Natural killer cell (primary cell): ENCODE measurements at regions not wholly inside any gene's neighbourhood (a gene's known extent, or its start where the extent isn't known, plus 50 kb on each side); places are given as distances from the start of the nearest gene placed in this dataset.
A peak's percentile ranks its signal among the peaks of the same experiment; 100 is the strongest.

Experiments used
- ATAC-seq, 3 donors: fragments of 150-1000 bp in 2 of 3; fragments of 200-7000 bp in 1 of 3; cut with Tn5 transposase; 1 replicate in 1 of 3; 2 replicates in 2 of 3; pipeline ENCODE4 v1.10.0; 2021; ENCODE audit warnings: mild to moderate bottlenecking in 2 of 3, moderate library complexity in 2 of 3
- DNase-seq, 2 donors: peaks; one replicate each; pipeline versions ENCODE4 v3.0.0 to v3.0.0-alpha.2; 2013 to 2021; ENCODE audit warnings: mixed read lengths in 1 of 2
- H3K27ac ChIP-seq: one replicate; pipeline ENCODE4 v1.5.1; 2013; ENCODE audit warnings: mild to moderate bottlenecking, low read length
- H3K27me3 ChIP-seq: one replicate; pipeline ENCODE4 v1.6.1; 2013; ENCODE audit warnings: low read length; ENCODE audit not compliant: control insufficient read depth, insufficient read depth
- H3K36me3 ChIP-seq: one replicate; pipeline ENCODE4 v1.6.1; 2013; ENCODE audit warnings: low read length; ENCODE audit not compliant: control insufficient read depth, insufficient read depth
- H3K4me1 ChIP-seq: one replicate; pipeline ENCODE4 v1.6.1; 2013; ENCODE audit warnings: low read length; ENCODE audit not compliant: control insufficient read depth, insufficient read depth
- H3K4me3 ChIP-seq: one replicate; pipeline ENCODE4 v1.5.1; 2013; ENCODE audit warnings: low read length
- H3K9me3 ChIP-seq: one replicate; pipeline ENCODE4 v1.6.1; 2013; ENCODE audit warnings: low read length; ENCODE audit not compliant: control insufficient read depth, insufficient read depth
- H3K27ac Mint-ChIP-seq, 2 donors: one replicate each; pipeline ENCODE4 v1.8.0; 2022; ENCODE audit warnings: mild to moderate bottlenecking in 2 of 2, mixed read lengths in 2 of 2, moderate library complexity in 1 of 2
- H3K27me3 Mint-ChIP-seq, 2 donors: one replicate each; pipeline ENCODE4 v1.8.0; 2022; ENCODE audit warnings: low read depth in 2 of 2, mixed read lengths in 2 of 2
- H3K36me3 Mint-ChIP-seq: one replicate; pipeline ENCODE4 v1.8.0; 2022; ENCODE audit warnings: mixed read lengths
- H3K4me1 Mint-ChIP-seq, 2 donors: one replicate each; pipeline ENCODE4 v1.8.0; 2022; ENCODE audit warnings: mixed read lengths in 2 of 2
- H3K4me3 Mint-ChIP-seq: one replicate; pipeline ENCODE4 v1.8.0; 2022; ENCODE audit warnings: mild to moderate bottlenecking, moderate library complexity, mixed read lengths
- H3K9me3 Mint-ChIP-seq, 2 donors: one replicate each; pipeline ENCODE4 v1.8.0; 2022; ENCODE audit warnings: mixed read lengths in 2 of 2
- WGBS: methylation state at CpG from one replicate; pipeline ENCODE4 v1.1.7; 2013; ENCODE audit warnings: missing lambda C conversion rate; ENCODE audit not compliant: insufficient coverage; 5-methylcytosine and 5-hydroxymethylcytosine counted together
- intact Hi-C: fragments of 100-400 bp; cut with micrococcal nuclease; formaldehyde crosslinking; loops from one replicate; pipeline ENCODE4 v1.14.2; 2022
- TF ChIP-seq, protein P1 (sequence below): fragments of 200-600 bp; IDR thresholded peaks from one replicate; pipeline ENCODE4 v1.8.0; 2022; ENCODE audit warnings: antibody characterized with exemption

DNA sequence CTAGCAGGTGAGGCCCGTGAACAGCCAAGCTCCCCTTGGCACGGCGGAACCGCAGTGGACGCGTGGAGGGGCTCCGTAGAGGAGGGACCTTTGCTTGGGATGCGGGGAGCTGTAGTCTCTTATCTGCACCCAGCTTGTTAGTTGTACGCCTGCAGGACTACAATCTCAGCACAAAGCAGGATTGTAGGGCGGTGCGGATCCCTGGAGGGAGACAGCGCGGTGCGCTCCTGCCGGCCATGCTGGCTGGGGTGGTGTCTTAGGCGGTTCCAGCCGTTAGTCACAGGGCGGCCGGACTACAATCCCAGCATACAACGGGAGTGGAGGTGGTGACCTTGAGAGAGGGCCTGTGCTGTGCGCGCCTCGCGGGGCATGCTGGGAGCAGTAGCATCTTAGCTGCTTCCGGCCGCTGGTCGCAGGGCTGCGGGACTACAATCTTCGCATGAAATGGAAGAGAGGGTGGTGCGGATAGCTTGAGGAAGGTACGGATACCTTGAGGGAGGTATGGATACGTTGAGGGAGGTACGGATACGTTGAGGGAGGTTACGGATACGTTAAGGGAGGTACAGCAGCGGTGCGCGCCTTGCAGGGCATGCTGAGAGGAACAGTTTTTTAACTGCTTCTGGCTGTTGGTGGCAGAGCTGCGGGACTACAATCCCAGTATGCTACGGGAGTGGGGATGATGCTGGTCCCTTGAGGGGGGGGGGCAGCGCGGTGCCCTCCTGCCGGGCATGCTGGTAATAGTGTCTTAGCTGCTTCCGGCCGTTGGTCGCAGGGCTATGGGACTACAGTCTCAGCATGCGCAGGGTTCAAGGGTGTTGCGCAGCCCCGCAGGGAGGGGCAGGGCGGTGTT is 1419.1 kb downstream of the UQCRFS1 start:
- Mint-ChIP-seq H3K36me3 (no peaks in the 10 kb centered on the region), H3K4me3 (peak overlapping the region; percentile 99), H3K9me3 (no peaks in the 10 kb centered on the region), H3K27me3 (no peaks in the 10 kb centered on the region), H3K27ac (peak overlapping the region; percentile 92), H3K4me1 (peaks cover 19 to 34% of the 10 kb centered on the region in 2 donors)
- Histone ChIP-seq H3K9me3 (no peaks in the 10 kb centered on the region), H3K27me3 (no peaks in the 10 kb centered on the region), H3K36me3 (peaks cover 9% of the 10 kb centered on the region), H3K4me3 (peak overlapping the region; percentile 76), H3K4me1 (peaks cover 18% of the 10 kb centered on the region), H3K27ac (peak overlapping the region; percentile 81)
- intact Hi-C loops, result no loop called here
- WGBS, result under 1% methylated on average over 51 of the region's 51 CpGs
- ATAC-seq (peak; percentile 94 to 99 (median 94)), DNase-seq (peak; percentile 83 to 94)
- TF ChIP-seq, protein P1, sequence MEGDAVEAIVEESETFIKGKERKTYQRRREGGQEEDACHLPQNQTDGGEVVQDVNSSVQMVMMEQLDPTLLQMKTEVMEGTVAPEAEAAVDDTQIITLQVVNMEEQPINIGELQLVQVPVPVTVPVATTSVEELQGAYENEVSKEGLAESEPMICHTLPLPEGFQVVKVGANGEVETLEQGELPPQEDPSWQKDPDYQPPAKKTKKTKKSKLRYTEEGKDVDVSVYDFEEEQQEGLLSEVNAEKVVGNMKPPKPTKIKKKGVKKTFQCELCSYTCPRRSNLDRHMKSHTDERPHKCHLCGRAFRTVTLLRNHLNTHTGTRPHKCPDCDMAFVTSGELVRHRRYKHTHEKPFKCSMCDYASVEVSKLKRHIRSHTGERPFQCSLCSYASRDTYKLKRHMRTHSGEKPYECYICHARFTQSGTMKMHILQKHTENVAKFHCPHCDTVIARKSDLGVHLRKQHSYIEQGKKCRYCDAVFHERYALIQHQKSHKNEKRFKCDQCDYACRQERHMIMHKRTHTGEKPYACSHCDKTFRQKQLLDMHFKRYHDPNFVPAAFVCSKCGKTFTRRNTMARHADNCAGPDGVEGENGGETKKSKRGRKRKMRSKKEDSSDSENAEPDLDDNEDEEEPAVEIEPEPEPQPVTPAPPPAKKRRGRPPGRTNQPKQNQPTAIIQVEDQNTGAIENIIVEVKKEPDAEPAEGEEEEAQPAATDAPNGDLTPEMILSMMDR, result no peak

DNA sequence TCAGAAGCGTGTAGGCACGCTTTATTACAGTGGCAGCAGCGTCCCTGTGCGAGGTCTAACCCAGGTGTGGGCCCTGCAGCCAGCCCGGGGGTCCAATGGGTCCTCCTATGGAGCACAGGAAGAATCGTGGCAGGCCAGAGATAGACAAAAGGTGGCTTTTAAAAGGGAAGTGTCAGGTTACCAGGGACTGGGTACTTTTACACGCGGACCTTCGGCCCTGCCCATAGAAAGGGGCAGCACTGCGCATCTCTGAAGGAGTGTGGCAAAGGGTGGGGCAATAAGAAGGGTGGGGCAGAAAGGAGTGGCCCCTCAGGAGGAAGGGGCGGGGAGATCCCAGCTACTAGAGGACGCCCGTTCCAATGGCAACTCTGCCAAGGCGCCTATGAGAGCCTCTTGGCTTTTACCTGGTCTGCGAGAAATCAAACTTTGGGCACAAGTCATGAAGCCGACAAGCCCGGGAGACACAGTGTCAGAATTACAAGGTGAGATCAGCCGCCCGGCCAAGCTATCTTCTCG is 1419.8 kb downstream of the UQCRFS1 start:
- 0% methylated on average over 20 of the region's 20 CpGs for WGBS

DNA sequence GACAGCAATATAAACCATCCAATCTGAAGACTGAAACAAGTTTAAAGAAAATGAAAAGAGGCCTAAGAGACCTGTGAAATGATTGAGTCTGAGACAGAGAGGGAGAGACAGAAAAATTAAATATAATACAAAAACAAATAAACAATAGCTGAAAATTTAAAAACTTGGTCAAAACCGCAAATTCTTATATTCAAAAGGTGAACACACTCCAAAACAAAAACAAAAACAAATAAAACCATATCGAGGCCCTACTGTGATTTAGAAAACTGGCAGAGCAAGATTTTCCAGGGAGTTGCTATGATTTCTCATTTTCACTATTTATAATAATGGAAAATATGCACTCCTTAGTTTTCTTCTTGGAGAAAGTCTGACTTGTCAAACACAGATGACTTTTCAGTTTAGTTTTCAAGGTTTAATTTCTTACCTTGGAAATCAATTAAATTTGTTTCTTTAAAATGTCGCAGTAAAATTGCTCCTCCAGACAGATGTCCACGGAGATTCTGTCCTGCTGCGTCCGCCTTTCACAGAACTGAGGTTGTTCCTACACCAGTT is 1420.3 kb downstream of the UQCRFS1 start:
- TF ChIP-seq, protein P1, result no peak
- Histone ChIP-seq H3K27ac (peak overlapping the region; percentile 81), H3K36me3 (peaks cover under 1% of the 10 kb centered on the region), H3K4me3 (peak overlapping the region; percentile 76), H3K4me1 (peaks cover 18% of the 10 kb centered on the region), H3K9me3 (no peaks in the 10 kb centered on the region), H3K27me3 (no peaks in the 10 kb centered on the region)
- DNase-seq (no peak), ATAC-seq (no peak)
- no peaks in the 10 kb centered on the region for H3K9me3 Mint-ChIP-seq
- peak overlapping the region; percentile 99 for H3K4me3 Mint-ChIP-seq
- peaks cover 19 to 37% of the 10 kb centered on the region in 2 donors for H3K4me1 Mint-ChIP-seq
- H3K36me3 Mint-ChIP-seq, result no peaks in the 10 kb centered on the region
- no peaks in the 10 kb centered on the region for H3K27me3 Mint-ChIP-seq
- WGBS, result 22% methylated on average over 6 of the region's 6 CpGs
- intact Hi-C loops, result no loop called here
- H3K27ac Mint-ChIP-seq, result peak overlapping the region; percentile 92

More for the DNA sequence above, 1419.8 kb downstream of the UQCRFS1 start:
- no peaks in the 10 kb centered on the region for H3K27me3 ChIP-seq
- Mint-ChIP-seq H3K36me3 (no peaks in the 10 kb centered on the region), H3K9me3 (no peaks in the 10 kb centered on the region), H3K4me3 (peak overlapping the region; percentile 99), H3K27ac (peak overlapping the region; percentile 92), H3K4me1 (peaks cover 19 to 37% of the 10 kb centered on the region in 2 donors), H3K27me3 (no peaks in the 10 kb centered on the region)
- TF ChIP-seq, protein P1, result no peak
- DNase-seq (peak in 1 of 2 donors; percentile 77), ATAC-seq (peak; percentile 19 to 45 (median 20))
- peak overlapping the region; percentile 76 for H3K4me3 ChIP-seq
- peaks cover 6% of the 10 kb centered on the region for H3K36me3 ChIP-seq
- intact Hi-C loops, result no loop called here
- H3K9me3 ChIP-seq, result no peaks in the 10 kb centered on the region
- H3K4me1 ChIP-seq, result peaks cover 18% of the 10 kb centered on the region
- H3K27ac ChIP-seq, result peak overlapping the region; percentile 81
